Astrocyte of the spinal cord (primary cell): ENCODE measurements at regions not wholly inside any gene's neighbourhood (a gene's known extent, or its start where the extent isn't known, plus 50 kb on each side); places are given as distances from the start of the nearest gene placed in this dataset.

Source experiments
- DNase-seq: peaks from one replicate; pipeline ENCODE4 v3.0.0; 2011; ENCODE audit warnings: low read depth, low spot score
- H3K4me3 ChIP-seq: 2 replicates; pipeline ENCODE4 v1.5.1; 2011; ENCODE audit warnings: low read depth, mild to moderate bottlenecking, low read length, moderate library complexity
- CTCF ChIP-seq: IDR thresholded peaks from 2 replicates; pipeline ENCODE4 v1.5.1; 2012; ENCODE audit warnings: low read depth, mild to moderate bottlenecking, low read length, inconsistent platforms
- in situ Hi-C: cut with HindIII; loops from 2 replicates; pipeline ENCODE4 v1.10.0; 2017; ENCODE audit warnings: low sequenced_read_pairs

GRCh38 chr18:67813380-67814028 is 297.0 kb upstream of the DSEL start:
- H3K4me3 ChIP-seq, result no peak overlapping the region
- no peak for TF ChIP-seq CTCF
- in situ Hi-C loops, result no loop called here
- DNase-seq, result no peak

- in situ Hi-C loops, result no loop called here
Observed at GRCh38 chr18:67805261-67805660, 288.7 kb upstream of the DSEL start.

GRCh38 chr18:67794521-67794920 is 278.0 kb upstream of the DSEL start:
- DNase-seq, result peak; percentile 60
- no peak for TF ChIP-seq CTCF
- H3K4me3 ChIP-seq, result no peak overlapping the region
- in situ Hi-C loops, result no loop called here

More at GRCh38 chr18:67805261-67805660, 288.7 kb upstream of the DSEL start:
- H3K4me3 ChIP-seq, result no peak overlapping the region
- DNase-seq, result peak; percentile 8
- TF ChIP-seq CTCF, result no peak

GRCh38 chr18:67790527-67790926 is 274.0 kb upstream of the DSEL start:
- no peak for DNase-seq
- no peak for TF ChIP-seq CTCF
- in situ Hi-C loops, result no loop called here
- H3K4me3 ChIP-seq, result no peak overlapping the region

GRCh38 chr18:67789165-67789545 is 272.6 kb upstream of the DSEL start:
- no peak overlapping the region for H3K4me3 ChIP-seq
- in situ Hi-C loops, result no loop called here
- no peak for DNase-seq
- no peak for TF ChIP-seq CTCF

- no peak for DNase-seq
- in situ Hi-C loops, result no loop called here
- no peak for TF ChIP-seq CTCF
- no peak overlapping the region for H3K4me3 ChIP-seq
Observed at GRCh38 chr18:67788310-67789164, 272.0 kb upstream of the DSEL start.
